HG02642 (cell line): ENCODE measurements at regions not wholly inside any gene's neighbourhood (a gene's known extent, or its start where the extent isn't known, plus 50 kb on each side); places are given as distances from the start of the nearest gene placed in this dataset.
"Not testable (repeated sequence)": the region's sequence is repeated elsewhere in the genome, so short reads cannot be mapped to it uniquely, and the experiment has no call there.

Experiments used
- ATAC-seq: cut with Tn5 transposase; IDR thresholded peaks from one replicate; pipeline ENCODE4 v1.9.1; 2021; ENCODE audit warnings: mild to moderate bottlenecking; ENCODE audit not compliant: unreplicated experiment, poor library complexity

GRCh38 chr1:219732814-219733491 is 120.0 kb upstream of the ZC3H11B start:
- no peak for ATAC-seq

GRCh38 chr1:219731771-219732170 is 118.9 kb upstream of the ZC3H11B start:
- ATAC-seq = no peak

- ATAC-seq = no peak
Observed at GRCh38 chr1:219726480-219727272, 113.8 kb upstream of the ZC3H11B start.

GRCh38 chr1:219724440-219724839 is 111.5 kb upstream of the ZC3H11B start:
- no peak for ATAC-seq

- no peak for ATAC-seq
Observed at GRCh38 chr1:219717536-219717935, 104.6 kb upstream of the ZC3H11B start.

GRCh38 chr1:219716611-219717114 is 103.8 kb upstream of the ZC3H11B start:
- no peak for ATAC-seq

- ATAC-seq = no peak
Observed at GRCh38 chr1:219713981-219714381, 101.1 kb upstream of the ZC3H11B start.

GRCh38 chr1:219712506-219712905 is 99.6 kb upstream of the ZC3H11B start:
- no peak for ATAC-seq

- no peak for ATAC-seq
Observed at GRCh38 chr1:219710529-219711194, 97.8 kb upstream of the ZC3H11B start.

- ATAC-seq = no peak
Observed at GRCh38 chr1:219708919-219709543, 96.1 kb upstream of the ZC3H11B start.

GRCh38 chr1:219707885-219708284 is 95.0 kb upstream of the ZC3H11B start:
- not testable (repeated sequence) for ATAC-seq

GRCh38 chr1:219704331-219704730 is 91.4 kb upstream of the ZC3H11B start:
- ATAC-seq = not testable (repeated sequence)

- no peak for ATAC-seq
Observed at GRCh38 chr1:219703368-219703639, 90.4 kb upstream of the ZC3H11B start.

GRCh38 chr1:219701476-219701875 is 88.6 kb upstream of the ZC3H11B start:
- no peak for ATAC-seq

- no peak for ATAC-seq
Observed at GRCh38 chr1:219699870-219700269, 87.0 kb upstream of the ZC3H11B start.

- no peak for ATAC-seq
Observed at GRCh38 chr1:219697682-219698081, 84.8 kb upstream of the ZC3H11B start.

- ATAC-seq = no peak
Observed at GRCh38 chr1:219692981-219693380, 80.1 kb upstream of the ZC3H11B start.

- ATAC-seq = no peak
Observed at GRCh38 chr1:219689774-219690173, 76.9 kb upstream of the ZC3H11B start.

- ATAC-seq = no peak
Observed at GRCh38 chr1:219687779-219688178, 74.9 kb upstream of the ZC3H11B start.

GRCh38 chr1:219686171-219686570 is 73.3 kb upstream of the ZC3H11B start:
- no peak for ATAC-seq

- ATAC-seq = no peak
Observed at GRCh38 chr1:219682788-219683187, 69.9 kb upstream of the ZC3H11B start.
